Fibroblast of villous mesenchyme (primary cell): ENCODE measurements at regions not wholly inside any gene's neighbourhood (a gene's known extent, or its start where the extent isn't known, plus 50 kb on each side); places are given as distances from the start of the nearest gene placed in this dataset.

Experiments used
- DNase-seq: peaks from one replicate; pipeline ENCODE4 v3.0.0-alpha.2; 2010; ENCODE audit warnings: low read depth
- H3K4me3 ChIP-seq: 2 replicates; pipeline ENCODE4 v1.5.1; 2011; ENCODE audit warnings: low read depth, mild to moderate bottlenecking, low read length
- CTCF ChIP-seq: IDR thresholded peaks from 2 replicates; pipeline ENCODE4 v1.5.1; 2012; ENCODE audit warnings: low read depth, mild to moderate bottlenecking, low read length; ENCODE audit not compliant: insufficient read depth

GRCh38 chr6:14339172-14339571 is 221.6 kb downstream of the CD83 start:
- DNase-seq, result no peak
- no peak for TF ChIP-seq CTCF
- H3K4me3 ChIP-seq, result no peak overlapping the region

- no peak for TF ChIP-seq CTCF
- DNase-seq, result no peak
- no peak overlapping the region for H3K4me3 ChIP-seq
Measured at GRCh38 chr6:14339711-14340584, 222.4 kb downstream of the CD83 start.

GRCh38 chr6:14344486-14344885 is 226.9 kb downstream of the CD83 start:
- no peak for DNase-seq
- TF ChIP-seq CTCF, result no peak
- no peak overlapping the region for H3K4me3 ChIP-seq

GRCh38 chr6:14348389-14348788 is 230.8 kb downstream of the CD83 start:
- no peak for DNase-seq
- H3K4me3 ChIP-seq, result no peak overlapping the region
- TF ChIP-seq CTCF, result no peak

- no peak overlapping the region for H3K4me3 ChIP-seq
Measured at GRCh38 chr6:14349507-14349906, 231.9 kb downstream of the CD83 start.

GRCh38 chr6:14350210-14350609 is 232.6 kb downstream of the CD83 start:
- no peak overlapping the region for H3K4me3 ChIP-seq
- no peak for DNase-seq
- no peak for TF ChIP-seq CTCF

More at GRCh38 chr6:14349507-14349906, 231.9 kb downstream of the CD83 start:
- no peak for TF ChIP-seq CTCF
- no peak for DNase-seq

- TF ChIP-seq CTCF, result no peak
- H3K4me3 ChIP-seq, result no peak overlapping the region
- DNase-seq, result no peak
Measured at GRCh38 chr6:14353281-14353680, 235.7 kb downstream of the CD83 start.
